Heart right ventricle (tissue), 16 donors: ENCODE measurements at regions not wholly inside any gene's neighbourhood (a gene's known extent, or its start where the extent isn't known, plus 50 kb on each side); places are given as distances from the start of the nearest gene placed in this dataset.

ENCODE experiments used
- ATAC-seq, 8 donors: fragments of 200-7000 bp; cut with Tn5 transposase; one replicate each; pipeline ENCODE4 v1.9.1; 2020; ENCODE audit warnings: mild to moderate bottlenecking in 8 of 8, moderate library complexity in 8 of 8, moderate number of reproducible peaks in 1 of 8
- DNase-seq, 2 donors: peaks; one replicate each; pipeline ENCODE4 v3.0.0-alpha.2; 2020
- H3K27ac ChIP-seq, 10 donors: fragments of 200-600 bp; sonication (generic) in 2 of 10; one replicate each; pipeline versions ENCODE4 v1.5.0 to v1.8.0; 2020 to 2022; ENCODE audit warnings: mild to moderate bottlenecking in 3 of 10
- H3K27me3 ChIP-seq, 7 donors: fragments of 200-600 bp; one replicate each; pipeline ENCODE4 v1.8.0; 2021 to 2022; ENCODE audit warnings: mild to moderate bottlenecking in 2 of 7
- H3K36me3 ChIP-seq, 9 donors: fragments of 200-600 bp; sonication (generic) in 1 of 9; one replicate each; pipeline versions ENCODE4 v1.5.0 to v1.8.0; 2020 to 2022; ENCODE audit warnings: mild to moderate bottlenecking in 2 of 9
- H3K4me1 ChIP-seq, 9 donors: fragments of 200-600 bp; sonication (generic) in 1 of 9; one replicate each; pipeline versions ENCODE4 v1.5.0 to v1.8.0; 2020 to 2022; ENCODE audit warnings: mild to moderate bottlenecking in 4 of 9
- H3K4me3 ChIP-seq, 10 donors: fragments of 200-600 bp; sonication (generic) in 2 of 10; one replicate each; pipeline versions ENCODE4 v1.5.0 to v1.8.0; 2020 to 2022; ENCODE audit warnings: mild to moderate bottlenecking in 7 of 10, moderate library complexity in 2 of 10
- H3K9me3 ChIP-seq, 11 donors: fragments of 200-600 bp in 10 of 11; sonication (generic) in 2 of 11; one replicate each; pipeline versions ENCODE4 v1.5.0 to v1.8.0; 2013 to 2022; ENCODE audit warnings: mild to moderate bottlenecking in 2 of 11, control low read depth in 1 of 11, moderate library complexity in 1 of 11
- WGBS, 2 donors: extraction: QIAGEN DNeasy Blood & Tissue Kit; methylation state at CpG; one replicate each; pipeline ENCODE4 v1.1.7; 2013; ENCODE audit warnings: inconsistent platforms in 1 of 2; 5-methylcytosine and 5-hydroxymethylcytosine counted together
- intact Hi-C, 10 donors: fragments of 100-400 bp; cut with DNase I; formaldehyde crosslinking; loops; one replicate each; pipeline versions ENCODE4 v1.11.1 to v1.14.2; 2022
- TF ChIP-seq, protein P1 (sequence below), 9 donors: fragments of 200-600 bp; sonication (generic) in 2 of 9; IDR thresholded peaks; one replicate each; pipeline versions ENCODE4 v1.5.0 to v1.8.0; 2021 to 2022; ENCODE audit warnings: antibody characterized with exemption in 9 of 9, mild to moderate bottlenecking in 5 of 9, moderate library complexity in 1 of 9
- donor health status: Arrhythmogenic right ventricular cardiomyopathy.
- donor health status: ischemic (EF 13 %, LVEDD 7.1; RV severe dilation, severe dysfunction).
- donor health status: healthy with polysubstance abuse.
- donor health status: DM: no; HTN: yes; CAD: no.
- donor health status: DM: no; HTN: no; CAD: no.
- donor health status: ischemic (EF 25% LVEDD 6.9; RV normal size, moderate dysfunction).
- donor health status: ischemic (EF 25% LVEDD 5.7; RV mildly dilated, moderate dysfunction).
- donor health status: healthy.
- donor health status: DM: yes; HTN: yes; CAD: no.
- donor health status: Ischemic cardiomyopathy.
- donor health status: ischemic (EF 35%, LVEDD 5.7; RV mildly dilated, moderate dysfunction).
- donor health status: nonischemic (EF 11% LVEDD 7.7; RV severe dilation, severe dysfunction).
- donor health status: DM: yes; HTN: yes; CAD: no.
- donor health status: PGD.
- donor health status: ischemic (EF 29% LVEDD 5.4; RV normal size, mild dysfunction).
- donor health status: nonischemic (EF 23%, LVEDD 6.1; RV moderate dilation, normal function).

DNA sequence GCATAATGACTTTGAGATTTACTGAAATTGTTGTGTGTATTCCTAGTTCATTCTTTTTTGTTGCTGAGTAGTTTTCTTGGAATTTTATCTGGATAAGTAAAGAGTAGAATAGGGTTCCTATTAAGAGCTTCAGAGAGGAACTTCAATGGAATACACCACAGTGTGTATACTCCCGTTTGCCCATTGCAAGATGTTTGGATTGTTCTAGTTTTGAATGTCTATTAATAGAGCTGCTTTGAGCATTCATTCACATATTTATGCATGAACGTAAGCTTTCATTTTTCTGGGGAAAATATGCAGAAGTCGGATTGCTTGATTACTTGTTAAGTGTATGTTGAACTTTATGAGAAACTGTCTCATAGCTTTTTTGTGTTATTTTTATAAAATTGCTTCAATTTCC is 580.5 kb downstream of the OTOL1 start:
- Histone ChIP-seq H3K9me3 (no peaks in the 10 kb centered on the region), H3K27ac (no peak overlapping the region), H3K27me3 (no peaks in the 10 kb centered on the region), H3K36me3 (no peaks in the 10 kb centered on the region), H3K4me1 (no peaks in the 10 kb centered on the region), H3K4me3 (no peak overlapping the region)
- DNase-seq (no peak), ATAC-seq (no peak)
- TF ChIP-seq, protein P1, sequence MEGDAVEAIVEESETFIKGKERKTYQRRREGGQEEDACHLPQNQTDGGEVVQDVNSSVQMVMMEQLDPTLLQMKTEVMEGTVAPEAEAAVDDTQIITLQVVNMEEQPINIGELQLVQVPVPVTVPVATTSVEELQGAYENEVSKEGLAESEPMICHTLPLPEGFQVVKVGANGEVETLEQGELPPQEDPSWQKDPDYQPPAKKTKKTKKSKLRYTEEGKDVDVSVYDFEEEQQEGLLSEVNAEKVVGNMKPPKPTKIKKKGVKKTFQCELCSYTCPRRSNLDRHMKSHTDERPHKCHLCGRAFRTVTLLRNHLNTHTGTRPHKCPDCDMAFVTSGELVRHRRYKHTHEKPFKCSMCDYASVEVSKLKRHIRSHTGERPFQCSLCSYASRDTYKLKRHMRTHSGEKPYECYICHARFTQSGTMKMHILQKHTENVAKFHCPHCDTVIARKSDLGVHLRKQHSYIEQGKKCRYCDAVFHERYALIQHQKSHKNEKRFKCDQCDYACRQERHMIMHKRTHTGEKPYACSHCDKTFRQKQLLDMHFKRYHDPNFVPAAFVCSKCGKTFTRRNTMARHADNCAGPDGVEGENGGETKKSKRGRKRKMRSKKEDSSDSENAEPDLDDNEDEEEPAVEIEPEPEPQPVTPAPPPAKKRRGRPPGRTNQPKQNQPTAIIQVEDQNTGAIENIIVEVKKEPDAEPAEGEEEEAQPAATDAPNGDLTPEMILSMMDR (IDR thresholded peaks at IDR 0.05): no peak
- WGBS, 2 donors: 71 to 72% methylated on average over 3 of the region's 3 CpGs
- intact Hi-C loops: no loop called here

DNA sequence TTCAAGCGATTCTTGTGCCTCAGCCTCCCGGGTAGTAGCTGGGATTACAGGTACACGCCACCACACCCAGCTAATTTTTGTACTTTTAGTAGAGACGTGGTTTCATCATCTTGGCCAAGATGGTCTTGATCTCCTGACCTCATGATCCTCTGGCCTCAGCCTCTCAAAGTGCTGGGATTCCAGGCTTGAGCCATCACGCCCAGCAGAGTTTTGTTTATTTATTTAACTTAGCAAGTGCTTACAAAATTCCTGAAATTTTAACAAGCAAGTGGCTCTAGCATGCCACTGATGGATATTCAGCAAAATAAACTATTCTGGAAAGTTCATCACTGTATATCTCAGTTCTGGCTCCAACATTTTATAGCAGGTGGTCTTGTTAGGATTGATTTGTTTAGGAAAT is 585.9 kb downstream of the OTOL1 start:
- no peak for DNase-seq
- intact Hi-C loops: no loop called here
- no peaks in the 10 kb centered on the region for H3K9me3 ChIP-seq
- no peaks in the 10 kb centered on the region for H3K27me3 ChIP-seq
- no peak overlapping the region for H3K4me3 ChIP-seq
- TF ChIP-seq, protein P1 (IDR thresholded peaks at IDR 0.05): no peak
- no peaks in the 10 kb centered on the region for H3K36me3 ChIP-seq
- H3K4me1 ChIP-seq: no peaks in the 10 kb centered on the region
- no peak for ATAC-seq
- 81 to 89% methylated on average over 5 of the region's 5 CpGs for WGBS, 2 donors
- no peak overlapping the region for H3K27ac ChIP-seq

DNA sequence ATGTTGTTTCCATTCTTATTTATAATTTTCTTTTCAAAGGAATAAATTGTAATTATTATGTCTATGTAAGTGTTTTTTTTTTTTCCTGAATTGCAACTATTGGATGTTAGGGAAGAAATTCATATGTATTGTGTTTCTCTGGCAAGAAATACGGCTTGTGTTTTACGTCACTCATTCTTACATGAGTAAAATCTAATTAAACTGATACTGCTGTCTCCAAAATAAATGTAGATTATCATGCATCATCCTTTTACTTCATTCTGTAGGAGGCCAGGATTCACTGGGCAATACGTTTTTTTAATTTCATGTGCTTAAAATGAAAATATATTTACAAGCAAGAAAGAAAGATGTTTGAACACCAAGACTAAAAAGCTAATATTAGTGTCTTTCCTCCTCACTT is 590.8 kb downstream of the OTOL1 start:
- 48 to 65% methylated on average over 3 of the region's 3 CpGs for WGBS, 2 donors
- intact Hi-C loops: no loop called here
- H3K27me3 ChIP-seq: no peaks in the 10 kb centered on the region
- TF ChIP-seq, protein P1 (IDR thresholded peaks at IDR 0.05): no peak
- no peaks in the 10 kb centered on the region for H3K4me1 ChIP-seq
- no peaks in the 10 kb centered on the region for H3K36me3 ChIP-seq
- no peak overlapping the region for H3K27ac ChIP-seq
- DNase-seq (no peak), ATAC-seq (no peak)
- no peak overlapping the region for H3K4me3 ChIP-seq
- H3K9me3 ChIP-seq: no peaks in the 10 kb centered on the region

DNA sequence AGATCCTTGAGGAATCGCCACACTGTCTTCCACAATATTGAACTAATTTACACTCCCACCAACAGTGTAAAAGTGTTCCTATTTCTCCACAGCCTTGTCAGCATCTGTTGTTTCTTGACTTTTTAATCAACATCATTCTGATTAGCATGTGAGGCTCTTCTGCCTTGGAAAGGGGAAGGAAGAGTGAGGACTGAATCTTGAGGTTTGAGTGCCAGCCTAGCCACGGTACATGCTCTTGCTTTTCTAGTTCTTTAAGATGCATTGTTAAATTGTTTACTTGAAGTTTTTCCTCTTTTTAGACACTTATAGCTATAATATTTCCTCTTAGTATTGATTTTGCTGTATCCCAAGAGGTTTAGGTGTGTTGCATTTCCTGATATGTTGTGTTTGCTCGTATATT is 596.1 kb downstream of the OTOL1 start:
- no peaks in the 10 kb centered on the region for H3K27me3 ChIP-seq
- DNase-seq: no peak
- ATAC-seq: no peak
- H3K4me1 ChIP-seq: no peaks in the 10 kb centered on the region
- TF ChIP-seq, protein P1 (IDR thresholded peaks at IDR 0.05): no peak
- no peak overlapping the region for H3K4me3 ChIP-seq
- peaks cover 0 to 3% (median 0%) of the 10 kb centered on the region in 11 donors for H3K9me3 ChIP-seq
- intact Hi-C loops: no loop called here
- H3K27ac ChIP-seq: no peak overlapping the region
- no peaks in the 10 kb centered on the region for H3K36me3 ChIP-seq
- 55 to 73% methylated on average over 3 of the region's 3 CpGs for WGBS, 2 donors

DNA sequence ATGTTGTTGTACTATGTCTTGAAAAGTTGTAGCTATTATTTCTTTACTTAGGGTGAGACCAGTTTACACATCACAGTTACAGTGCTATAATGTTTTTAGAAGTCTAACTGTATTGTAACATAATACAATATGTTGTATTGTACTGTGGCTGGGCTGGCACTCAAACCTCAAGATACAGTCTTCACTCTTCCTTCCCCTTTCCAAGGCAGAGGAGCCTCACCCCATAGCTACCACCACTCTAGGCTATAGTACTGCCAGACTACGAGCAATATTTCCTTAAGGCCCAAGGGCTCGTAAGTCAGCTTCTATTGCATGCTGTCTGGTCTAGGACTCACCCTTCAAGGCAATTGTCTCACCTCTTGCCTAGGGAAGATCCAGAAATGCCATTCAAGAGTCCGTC is 597.7 kb downstream of the OTOL1 start:
- intact Hi-C loops: no loop called here
- no peaks in the 10 kb centered on the region for H3K4me1 ChIP-seq
- ATAC-seq: no peak
- H3K9me3 ChIP-seq: peaks cover 0 to 3% (median 0%) of the 10 kb centered on the region in 11 donors
- TF ChIP-seq, protein P1 (IDR thresholded peaks at IDR 0.05): no peak
- no peak for DNase-seq
- 76 to 85% methylated on average over 3 of the region's 3 CpGs for whole genome bisulfite sequencing, 2 donors
- no peak overlapping the region for H3K4me3 ChIP-seq
- no peaks in the 10 kb centered on the region for H3K27me3 ChIP-seq
- H3K27ac ChIP-seq: no peak overlapping the region
- no peaks in the 10 kb centered on the region for H3K36me3 ChIP-seq
